GM21723 (cell line): ENCODE measurements at regions not wholly inside any gene's neighbourhood (a gene's known extent, or its start where the extent isn't known, plus 50 kb on each side); places are given as distances from the start of the nearest gene placed in this dataset.

Experiments
- ATAC-seq: cut with Tn5 transposase; IDR thresholded peaks from one replicate; pipeline ENCODE4 v1.9.1; 2021; ENCODE audit warnings: mild to moderate bottlenecking, moderate library complexity; ENCODE audit not compliant: unreplicated experiment

DNA sequence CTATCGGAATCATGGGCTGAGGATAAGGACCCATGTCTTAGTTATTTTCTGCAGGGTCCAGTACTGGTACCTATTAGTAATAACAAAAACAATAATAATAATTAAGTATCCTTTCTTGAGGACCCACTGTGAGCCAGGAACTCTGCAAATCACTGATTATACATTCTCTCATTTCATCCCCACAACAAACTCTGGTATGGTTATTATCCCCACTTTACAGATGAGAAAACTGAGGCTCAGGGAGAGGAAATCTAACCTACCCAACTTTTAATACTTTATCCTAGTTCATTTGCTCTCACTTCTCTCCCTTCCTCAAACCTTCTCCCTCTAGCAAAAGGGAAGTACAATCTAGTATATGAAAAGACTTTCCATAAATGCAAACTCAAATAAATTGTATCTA lies 528.4 kb upstream of the PROK2 start:
- no peak for ATAC-seq

DNA sequence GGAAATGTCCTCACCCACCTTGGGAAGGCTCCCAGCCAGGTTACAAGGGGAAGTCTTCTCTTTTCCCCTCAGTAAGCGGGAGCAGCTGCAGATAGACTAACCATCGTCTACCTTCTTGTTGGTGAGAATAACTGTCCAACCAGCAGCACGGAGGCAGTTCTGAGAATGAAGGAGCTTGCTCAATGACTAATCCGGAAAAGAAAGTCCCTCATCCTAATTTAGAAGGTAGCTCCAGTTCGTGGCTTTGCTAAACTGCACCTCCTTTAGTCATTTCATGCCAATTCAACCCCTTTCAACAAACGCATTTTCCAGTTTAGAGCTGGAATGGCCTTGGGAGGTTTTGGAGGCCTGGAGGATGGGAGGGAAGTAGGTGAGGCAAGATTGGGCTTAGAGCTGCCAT lies 527.4 kb upstream of the PROK2 start:
- no peak for ATAC-seq

DNA sequence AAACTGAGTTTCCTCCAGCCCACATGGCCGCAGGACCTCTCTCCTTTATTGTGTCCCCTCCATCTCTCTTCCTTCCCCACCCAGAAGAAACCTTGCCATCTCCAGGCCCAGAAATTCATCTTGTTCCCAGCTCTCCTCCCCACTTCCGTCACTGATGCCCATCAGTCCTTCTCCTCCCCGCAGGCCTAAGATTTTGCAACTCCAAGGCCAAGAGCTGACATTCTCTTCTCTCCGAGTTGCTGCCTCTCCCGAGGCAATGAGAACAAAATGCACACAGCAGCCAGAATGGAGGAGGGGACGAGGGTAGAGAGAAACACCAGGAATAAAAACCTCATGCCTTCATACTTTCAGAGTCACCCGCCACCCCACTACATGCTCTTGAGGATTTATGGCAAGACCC lies 526.5 kb upstream of the PROK2 start:
- no peak for ATAC-seq

DNA sequence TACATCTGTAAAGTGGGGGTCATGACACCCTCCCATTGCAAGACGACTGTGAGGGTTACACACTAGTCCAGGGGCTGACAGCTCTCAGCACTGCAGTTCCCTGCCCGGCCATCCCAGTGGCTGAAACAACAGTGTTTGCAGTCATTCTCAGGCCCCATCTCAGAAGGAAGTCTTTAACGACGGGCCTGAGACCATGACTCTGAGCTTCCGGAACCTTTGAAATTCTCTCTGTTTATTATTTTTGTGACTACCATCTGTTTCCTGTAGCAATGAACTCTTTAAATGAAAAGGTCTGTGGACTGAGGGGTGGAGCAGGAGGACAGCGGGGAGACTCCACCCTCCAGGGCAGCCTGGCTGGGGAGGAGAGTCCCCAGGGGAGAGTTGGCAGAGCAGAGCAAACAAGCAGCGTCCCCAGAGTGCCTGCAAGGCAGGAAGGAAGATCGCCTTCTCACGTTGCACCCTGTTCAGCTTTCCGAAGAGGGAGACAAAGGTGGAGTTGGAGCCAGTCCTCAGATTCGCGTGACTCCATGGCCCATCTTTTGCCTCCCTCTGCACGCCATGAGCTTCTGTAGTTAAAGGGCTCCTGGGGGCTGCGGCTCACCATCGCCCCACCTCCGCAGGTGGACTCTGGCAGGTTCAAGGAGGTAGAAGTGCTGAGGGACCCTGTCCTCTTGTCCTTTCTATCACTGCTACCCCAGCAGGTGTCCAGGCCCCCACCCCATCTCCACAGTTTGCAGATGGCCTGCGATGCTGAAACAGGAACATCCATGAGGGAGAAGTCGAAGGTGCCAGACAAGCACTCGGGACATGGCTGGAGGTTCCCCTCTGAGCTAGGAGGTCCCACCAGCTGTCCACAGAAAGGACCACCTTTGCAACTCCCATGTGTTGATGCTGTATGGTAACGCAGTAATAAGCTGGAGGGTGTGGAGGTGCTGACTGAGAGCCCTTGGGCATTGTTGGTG lies 525.8 kb upstream of the PROK2 start:
- ATAC-seq: peak; percentile 97

DNA sequence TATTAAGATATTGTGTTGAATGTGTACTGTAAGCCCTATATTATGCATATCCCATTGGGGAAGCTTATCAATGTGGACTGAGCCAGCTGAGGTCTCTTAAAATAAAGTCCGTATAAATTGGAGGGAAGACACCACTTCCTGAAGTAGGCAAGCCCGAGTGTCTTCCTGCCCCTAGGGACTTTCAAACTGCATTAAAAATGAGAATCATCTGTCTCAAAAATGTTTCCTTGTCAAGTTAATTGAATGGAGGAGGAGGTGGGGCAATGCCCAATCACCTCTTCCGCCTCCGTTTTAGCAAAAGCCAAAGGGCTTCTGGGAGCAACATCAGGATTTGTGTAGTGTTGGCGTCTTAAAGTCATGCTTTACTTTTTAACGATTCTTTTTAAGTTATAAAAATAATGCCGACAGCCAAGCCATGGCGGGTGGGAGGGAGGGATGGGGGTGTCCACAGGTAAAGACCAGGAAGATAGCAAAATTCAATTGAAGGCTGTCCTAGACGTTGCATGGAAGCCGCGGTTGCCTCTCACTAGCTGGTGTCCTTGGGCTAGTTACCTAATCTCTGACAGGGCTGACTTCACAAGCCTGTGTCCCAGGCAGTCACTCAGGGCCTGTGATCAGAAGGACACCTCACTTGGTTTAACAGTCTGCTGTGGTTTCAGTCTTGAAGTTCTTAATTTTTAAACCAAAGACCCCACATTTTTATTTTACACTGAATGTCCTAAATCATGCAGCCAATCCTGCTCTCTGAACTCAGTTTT lies 524.9 kb upstream of the PROK2 start:
- peak; percentile 7 for ATAC-seq

DNA sequence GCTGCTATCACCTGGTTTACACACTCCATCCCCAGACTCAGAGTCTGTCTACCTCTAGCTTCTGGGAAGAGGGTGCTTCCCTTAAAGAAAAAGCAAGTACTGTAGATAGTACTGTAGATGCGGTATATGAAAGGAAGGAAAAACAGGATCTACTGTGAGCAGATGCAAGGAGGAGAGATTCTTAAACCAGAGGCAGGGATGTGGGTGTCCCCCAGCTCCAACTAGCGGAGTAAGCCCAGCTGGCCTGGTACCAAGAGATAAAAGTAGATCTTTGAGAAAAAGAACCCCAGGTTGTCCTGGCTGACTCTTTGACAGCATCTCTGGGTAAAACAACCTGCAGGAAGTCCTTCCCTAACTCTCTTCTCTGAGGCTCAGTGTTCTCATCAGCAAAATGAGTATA lies 523.7 kb upstream of the PROK2 start:
- ATAC-seq: no peak

DNA sequence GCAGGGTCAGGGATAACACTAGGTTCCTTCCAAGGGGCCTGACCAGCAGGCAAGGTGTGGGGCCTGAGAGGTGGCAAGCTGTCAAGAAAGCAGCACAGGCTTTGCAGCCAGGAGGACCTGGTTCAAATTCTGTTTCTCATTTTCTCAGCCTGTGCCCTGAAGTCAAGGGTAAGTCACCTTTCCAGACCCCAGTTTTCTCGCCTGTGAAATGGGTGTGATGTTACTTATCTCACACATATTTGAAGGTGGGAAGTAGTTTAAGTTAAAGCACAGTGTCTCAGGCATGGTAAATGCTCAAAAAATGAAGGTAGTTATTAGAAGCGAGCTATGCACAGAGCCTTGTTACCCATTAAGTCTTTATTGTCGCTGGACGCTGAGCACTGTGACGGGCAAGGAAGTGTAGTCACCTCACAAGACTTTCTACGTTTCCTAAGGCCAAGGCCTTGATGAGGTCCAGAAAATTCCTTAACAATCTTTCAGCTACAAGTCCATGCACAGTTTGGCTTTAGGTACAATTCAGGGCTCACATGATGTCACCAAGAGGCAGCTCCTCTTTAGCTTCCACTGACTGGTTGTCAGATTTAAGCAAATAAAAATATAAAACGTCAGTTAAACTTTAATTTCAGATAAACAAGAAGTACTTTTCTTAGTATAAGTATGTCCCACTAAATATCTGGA lies 522.6 kb upstream of the PROK2 start:
- no peak for ATAC-seq

DNA sequence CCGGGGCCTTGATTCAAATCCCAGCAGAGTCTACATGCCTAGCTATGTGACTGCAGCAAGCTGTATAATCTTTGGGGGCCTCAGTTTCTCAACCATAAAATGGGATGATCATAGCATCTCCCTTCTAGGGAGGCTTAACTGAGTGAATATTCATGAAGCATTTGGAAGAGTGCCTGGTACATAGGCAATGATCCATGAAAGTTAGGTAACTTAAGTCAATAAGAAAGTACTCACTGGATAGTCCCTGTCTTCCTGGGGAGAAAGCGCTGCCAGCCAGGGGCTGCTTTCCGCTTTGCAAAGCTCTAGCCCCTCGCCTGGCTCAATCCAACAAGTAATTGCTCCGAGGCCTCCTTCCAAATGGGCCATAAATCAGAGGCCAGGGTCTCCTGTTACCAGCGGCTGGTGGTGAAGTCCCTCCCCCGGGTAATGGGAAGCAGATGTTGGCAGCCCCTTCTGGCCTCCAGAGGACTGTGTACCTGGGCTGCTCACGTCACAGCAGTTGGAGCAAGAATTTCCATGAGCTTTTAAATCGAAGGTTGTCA lies 521.9 kb upstream of the PROK2 start:
- no peak for ATAC-seq

DNA sequence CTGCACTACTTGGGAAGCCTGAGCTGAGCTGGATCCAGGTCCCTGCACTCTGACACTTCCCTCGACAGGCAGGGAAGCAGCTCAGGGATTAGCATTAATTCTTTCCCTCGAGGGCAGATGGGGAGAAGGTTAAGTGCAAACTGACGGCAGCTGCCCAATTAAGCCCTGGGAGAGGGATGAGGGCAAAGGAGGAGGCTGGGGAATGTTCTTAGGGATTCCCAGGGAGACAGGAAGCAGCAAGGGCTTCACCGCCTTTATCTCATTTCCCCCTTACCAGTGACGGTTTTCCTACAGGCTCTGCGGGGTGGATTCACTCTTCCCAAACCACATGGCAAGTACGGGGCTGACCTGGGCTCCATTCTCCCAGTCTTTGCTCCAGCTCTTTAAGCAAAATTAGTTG lies 519.0 kb upstream of the PROK2 start:
- ATAC-seq: no peak

DNA sequence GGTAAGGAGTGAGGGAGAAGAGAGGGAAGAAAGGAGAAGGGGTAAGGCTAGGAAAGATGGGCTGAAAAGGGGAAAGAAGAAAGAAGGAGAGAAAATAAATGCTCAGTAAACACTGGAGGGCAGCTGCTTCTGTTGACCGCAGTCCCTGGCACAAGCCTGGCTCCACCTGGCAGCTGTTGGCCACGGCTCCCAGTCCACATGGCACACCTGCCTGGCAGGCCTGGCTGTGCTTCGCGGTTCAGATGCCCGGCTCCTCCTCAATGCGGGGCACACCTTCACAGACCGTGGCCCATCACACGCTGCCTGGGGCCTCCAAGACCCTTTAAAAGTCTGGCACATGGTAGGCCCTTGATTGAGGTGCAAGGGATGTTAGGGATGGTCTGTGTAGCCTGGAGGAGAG lies 516.8 kb upstream of the PROK2 start:
- no peak for ATAC-seq

DNA sequence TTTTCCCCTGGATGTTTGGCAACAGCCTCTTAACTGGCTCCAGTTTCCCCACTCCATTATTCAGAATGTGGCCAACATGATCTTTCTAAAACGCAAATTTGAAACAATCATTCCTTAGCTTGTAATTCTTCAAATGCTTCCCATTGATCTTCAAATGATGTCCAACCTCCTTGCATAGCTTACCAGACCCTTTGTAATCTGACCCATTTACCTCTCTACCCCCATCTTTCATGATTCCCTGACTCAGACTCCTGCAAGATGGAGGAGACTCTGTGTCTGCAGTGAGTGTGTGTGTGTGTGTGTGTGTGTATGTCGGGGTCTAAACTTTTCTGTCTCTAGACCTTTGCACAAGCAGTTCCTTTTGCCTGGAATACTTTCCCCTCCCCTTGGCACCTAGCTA lies 515.7 kb upstream of the PROK2 start:
- no peak for ATAC-seq

DNA sequence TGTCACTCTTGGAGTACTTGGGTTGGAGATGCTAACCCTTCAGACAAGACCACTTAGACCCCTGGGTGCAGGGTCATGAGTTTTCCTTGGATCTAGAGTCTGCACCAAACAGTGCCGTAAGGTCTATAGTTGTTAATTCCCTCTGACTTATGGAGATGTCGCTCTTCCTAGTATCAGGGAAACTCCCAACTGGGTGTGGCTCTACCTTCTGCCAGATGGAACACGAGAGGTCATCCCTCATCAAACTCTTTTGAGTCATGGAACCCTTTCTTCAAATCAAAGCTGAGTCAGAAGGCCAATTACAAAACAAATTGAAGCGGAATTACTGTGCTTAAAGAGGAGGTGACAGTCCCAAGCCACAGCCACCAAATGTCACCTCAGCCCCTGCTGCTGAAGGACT lies 514.9 kb upstream of the PROK2 start:
- no peak for ATAC-seq

DNA sequence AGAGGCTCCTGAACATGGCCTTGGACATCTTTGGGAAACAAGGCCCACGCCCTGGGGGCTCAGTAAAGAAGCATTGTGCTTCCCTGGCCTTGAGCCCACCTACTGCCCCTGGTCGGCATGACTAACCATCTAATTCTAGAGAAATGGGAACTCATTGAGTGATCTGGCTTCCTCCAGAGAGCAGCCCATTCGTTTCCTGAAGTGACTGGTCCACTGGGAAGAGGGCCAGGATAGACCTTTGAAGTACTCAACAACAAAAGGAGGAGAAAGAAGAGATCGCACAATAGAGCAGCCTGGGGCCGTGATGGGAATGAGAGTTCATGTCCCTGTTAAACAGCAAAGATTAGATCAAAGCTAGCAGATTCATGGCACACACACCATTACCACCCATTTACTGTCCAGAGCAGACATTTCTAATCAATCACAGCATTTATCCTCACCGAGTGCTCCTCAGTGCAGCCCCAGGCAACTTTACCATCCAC lies 514.4 kb upstream of the PROK2 start:
- no peak for ATAC-seq

DNA sequence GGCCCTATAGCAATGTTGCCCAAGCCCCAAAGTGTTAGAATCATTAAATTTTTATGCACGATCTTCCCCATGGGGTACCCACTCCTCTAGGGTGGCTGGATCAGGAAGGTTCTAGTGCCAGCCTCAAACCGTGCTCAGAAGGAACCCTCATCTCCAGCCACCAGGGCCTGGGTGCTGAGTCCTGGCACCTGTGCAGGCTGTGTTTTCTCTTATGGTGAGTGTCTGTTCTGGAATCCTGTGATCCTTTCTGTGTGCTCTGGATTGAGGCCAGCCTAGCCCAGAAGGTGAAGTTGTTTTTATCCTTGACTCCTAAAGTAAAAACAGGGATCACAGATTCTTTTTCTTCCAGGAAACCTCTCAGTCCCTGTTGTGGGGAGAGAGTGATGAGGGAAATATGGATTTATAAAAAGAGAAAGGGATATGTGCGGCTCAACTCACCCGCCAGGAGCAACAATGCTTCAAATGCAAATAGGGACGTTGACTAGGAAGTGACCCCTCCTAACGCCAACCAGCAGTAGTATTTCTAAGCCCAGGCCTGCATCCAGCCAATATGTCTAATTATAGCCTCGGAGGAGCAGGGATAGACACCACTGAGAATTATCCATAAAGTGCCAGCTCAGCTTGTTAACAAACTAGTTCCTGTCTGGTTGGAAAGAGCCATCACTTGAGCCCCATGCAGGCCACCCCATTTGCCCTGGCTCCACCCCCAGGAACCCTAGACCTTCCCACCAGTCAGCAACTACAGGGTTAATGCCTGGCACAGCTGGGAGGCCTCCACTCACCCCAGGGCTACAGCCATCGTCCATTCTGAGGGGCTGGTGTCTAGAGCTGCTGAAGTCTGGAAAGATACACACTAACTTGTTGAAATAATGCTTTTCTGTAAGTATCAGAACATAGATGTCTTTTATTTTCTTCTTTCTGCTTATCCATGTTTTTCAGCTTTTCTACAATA lies 513.5 kb upstream of the PROK2 start:
- no peak for ATAC-seq

DNA sequence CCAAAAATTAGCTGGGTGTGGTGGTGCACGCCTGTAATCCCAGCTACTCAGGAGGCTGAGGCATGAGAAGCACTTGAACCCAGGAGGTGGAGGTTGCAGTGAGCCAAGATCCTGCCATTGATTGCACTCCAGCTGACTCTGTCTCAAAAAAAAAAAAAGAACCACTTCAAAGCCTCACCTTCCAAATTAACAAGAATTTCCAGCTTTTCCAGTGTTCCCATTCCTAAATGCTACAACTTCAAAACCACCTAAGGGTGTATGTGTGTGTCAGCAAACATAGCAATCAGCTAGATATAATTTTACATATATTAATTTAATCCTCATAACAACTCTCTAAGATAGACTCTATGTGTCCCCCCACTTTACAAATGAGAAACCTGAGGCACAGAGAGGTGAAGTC lies 512.5 kb upstream of the PROK2 start:
- no peak for ATAC-seq

DNA sequence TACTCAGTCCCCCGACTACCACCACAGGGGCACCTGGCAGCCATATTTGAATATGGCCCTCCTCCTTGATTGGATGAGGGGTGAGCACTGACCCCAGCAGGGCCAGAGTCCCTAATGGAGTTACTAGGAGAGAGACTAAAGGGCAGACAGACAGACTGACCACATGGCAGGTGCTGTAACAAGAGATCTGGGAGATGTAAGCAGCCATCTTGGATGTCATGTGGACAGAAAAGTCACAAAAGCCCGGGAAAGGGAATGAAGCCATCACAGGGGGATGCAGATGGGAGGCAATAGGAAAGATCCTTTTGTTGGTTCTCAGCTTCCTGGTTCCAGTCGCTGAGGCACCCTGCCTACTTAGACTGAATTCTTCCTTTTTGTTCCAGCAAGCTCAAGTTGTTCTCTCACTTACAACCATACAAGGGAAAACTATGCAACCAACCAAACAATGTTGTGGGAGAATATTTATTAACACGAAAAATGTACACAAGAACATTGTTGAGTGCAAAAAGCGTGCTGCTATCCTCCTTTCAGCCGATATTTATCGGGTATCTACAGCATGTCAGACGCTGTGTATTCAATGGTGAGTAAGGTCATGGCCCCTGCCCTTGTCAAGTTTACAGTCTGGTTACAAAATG lies 511.6 kb upstream of the PROK2 start:
- no peak for ATAC-seq

DNA sequence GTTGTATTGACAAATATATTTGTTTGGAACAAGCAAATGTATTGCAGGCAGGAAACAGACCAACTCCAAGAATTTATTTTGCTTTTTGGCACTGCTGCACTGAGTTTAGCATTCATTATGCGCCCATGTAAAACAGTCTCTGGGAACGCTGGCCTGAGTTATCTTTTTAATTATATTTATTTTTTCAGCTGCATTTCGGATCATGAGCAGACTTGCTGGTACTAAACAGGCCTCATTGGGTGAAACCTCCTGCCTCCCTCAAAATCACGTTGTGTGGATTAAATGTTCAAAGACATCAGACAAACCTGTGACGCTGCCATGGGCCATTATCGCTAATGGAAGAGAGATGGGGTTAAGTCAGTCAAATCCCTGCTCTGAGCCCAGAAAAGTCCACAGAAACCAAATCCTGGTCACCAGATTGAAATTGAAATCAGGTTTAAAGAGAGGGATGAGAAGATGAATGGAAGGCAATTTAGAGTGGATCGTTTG lies 511.1 kb upstream of the PROK2 start:
- no peak for ATAC-seq

DNA sequence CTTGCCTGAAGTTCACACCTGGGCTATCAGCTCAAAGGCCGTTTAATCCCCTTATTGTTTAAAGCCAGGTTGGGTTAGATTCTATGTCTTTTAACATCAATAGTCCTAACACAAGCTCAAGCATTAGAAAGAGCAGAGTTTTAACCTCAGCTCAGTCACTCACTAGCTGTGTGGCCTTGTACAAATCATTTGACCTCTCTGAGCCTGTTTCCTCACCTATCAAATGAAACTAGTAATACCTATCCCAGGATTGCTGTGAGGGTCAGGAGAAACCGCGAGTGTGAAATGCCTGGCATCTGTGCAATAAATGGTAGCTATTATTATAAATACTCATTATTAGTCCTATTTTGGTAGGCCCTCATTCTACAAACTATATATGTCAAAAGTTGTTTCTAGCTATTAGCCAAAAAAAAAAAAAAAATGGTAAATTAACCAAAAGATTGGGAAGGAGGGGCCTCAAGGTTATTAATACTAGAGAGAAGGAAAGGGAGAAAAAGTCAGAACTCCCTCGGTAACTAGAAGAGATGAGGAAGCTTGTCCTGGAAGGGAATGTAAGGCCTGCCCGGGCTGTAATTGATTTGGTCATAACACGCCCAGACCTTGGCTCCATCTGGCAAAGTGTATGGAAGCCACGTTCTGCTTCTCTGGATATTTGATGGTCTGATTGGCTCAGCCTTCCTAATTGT lies 510.5 kb upstream of the PROK2 start:
- ATAC-seq: no peak
